IMR-90 (cell line): ENCODE measurements at regions not wholly inside any gene's neighbourhood (a gene's known extent, or its start where the extent isn't known, plus 50 kb on each side); places are given as distances from the start of the nearest gene placed in this dataset.

Experiments used
- ATAC-seq: fragments of 200-7000 bp; cut with Tn5 transposase; 2 replicates; pipeline ENCODE4 v1.9.1; 2020; ENCODE audit warnings: low read depth, mild to moderate bottlenecking, moderate library complexity
- BruUV-seq: library from RNA; stranded (reverse); fragments of 400-500 nt; replicated peaks from 2 replicates; lab custom pipeline; 2021; lab: Mats Ljungman, UMichigan
- CTCF ChIA-PET: fragments of 300-600 bp; formaldehyde crosslinking; extraction: SDS; loops from one replicate; lab custom pipeline; 2021; ENCODE audit warnings: antibody characterized with exemption; lab: Yijun Ruan, JAX
- POLR2A ChIA-PET: fragments of 300-600 bp; sonication (Branson Sonifier 250); formaldehyde crosslinking; loops from one replicate; lab custom pipeline; 2022; ENCODE audit warnings: antibody characterized with exemption; ENCODE audit not compliant: unreplicated experiment; lab: Charles Lee
- DNase-seq: peaks from one replicate; pipeline ENCODE4 v3.0.0; 2013
- H2AFZ ChIP-seq: replicated peaks from 2 replicates; pipeline ENCODE3; 2013; ENCODE audit warnings: low read length, mild to moderate bottlenecking; ENCODE audit not compliant: poor library complexity
- H2AK5ac ChIP-seq: 2 replicates; pipeline ENCODE4 v1.6.1; 2013; ENCODE audit warnings: low read depth, low read length, inconsistent platforms
- H2AK9ac ChIP-seq: replicated peaks from 2 replicates; pipeline ENCODE3; 2013; ENCODE audit warnings: mild to moderate bottlenecking, low read depth, low read length, moderate library complexity; ENCODE audit not compliant: poor library complexity
- H2BK120ac ChIP-seq: 2 replicates; pipeline ENCODE4 v1.6.1; 2013; ENCODE audit warnings: low read depth, low read length, inconsistent platforms
- H2BK15ac ChIP-seq: 3 replicates; pipeline ENCODE4 v1.6.1; 2013; ENCODE audit warnings: low read depth, low read length, inconsistent platforms
- H2BK20ac ChIP-seq: 2 replicates; pipeline ENCODE4 v1.6.1; 2013; ENCODE audit warnings: low read depth, mild to moderate bottlenecking, inconsistent platforms, low read length, moderate library complexity
- H2BK5ac ChIP-seq: 2 replicates; pipeline ENCODE4 v1.6.1; 2013; ENCODE audit warnings: mild to moderate bottlenecking, low read depth, low read length, inconsistent platforms; ENCODE audit not compliant: poor library complexity, severe bottlenecking
- H3K14ac ChIP-seq: replicated peaks from 2 replicates; pipeline ENCODE4 v1.6.1; 2013; ENCODE audit warnings: low read depth, low read length, inconsistent platforms
- H3K18ac ChIP-seq: 2 replicates; pipeline ENCODE4 v1.6.1; 2013; ENCODE audit warnings: low read depth, low read length, control low read depth
- H3K23ac ChIP-seq: 2 replicates; pipeline ENCODE4 v1.6.1; 2013; ENCODE audit warnings: low read depth, low read length, inconsistent platforms
- H3K27ac ChIP-seq: 2 replicates; pipeline ENCODE4 v1.5.1; 2013; ENCODE audit warnings: mild to moderate bottlenecking, control low read depth, low read length; ENCODE audit not compliant: insufficient read depth
- H3K27me3 ChIP-seq: 2 replicates; pipeline ENCODE4 v1.6.1; 2013; ENCODE audit warnings: low read length; ENCODE audit not compliant: control insufficient read depth, insufficient read depth
- H3K36me3 ChIP-seq: 2 replicates; pipeline ENCODE4 v1.6.1; 2013; ENCODE audit warnings: low read length, mixed read lengths; ENCODE audit not compliant: control insufficient read depth, insufficient read depth
- H3K4ac ChIP-seq: 2 replicates; pipeline ENCODE4 v1.6.1; 2013; ENCODE audit warnings: low read depth, low read length, inconsistent platforms
- H3K4me1 ChIP-seq: 2 replicates; pipeline ENCODE4 v1.6.1; 2013; ENCODE audit warnings: low read length, mixed read lengths; ENCODE audit not compliant: control insufficient read depth, insufficient read depth
- H3K4me2 ChIP-seq: 2 replicates; pipeline ENCODE4 v1.6.1; 2013; ENCODE audit warnings: low read depth, mild to moderate bottlenecking, control low read depth, low read length, moderate library complexity
- H3K4me3 ChIP-seq: 2 replicates; pipeline ENCODE4 v1.5.1; 2013; ENCODE audit warnings: low read depth, mild to moderate bottlenecking, control low read depth, low read length, moderate library complexity; ENCODE audit not compliant: insufficient read depth
- H3K56ac ChIP-seq: 2 replicates; pipeline ENCODE4 v1.6.1; 2013; ENCODE audit warnings: low read length, inconsistent platforms; ENCODE audit not compliant: insufficient read depth; ENCODE audit errors: extremely low read depth
- H3K79me1 ChIP-seq, 2 experiments: 2 replicates each; pipeline ENCODE4 v1.6.1; 2013; ENCODE audit warnings: low read length in 2 of 2, inconsistent platforms in 1 of 2, low read depth in 1 of 2
- H3K9ac ChIP-seq: 2 replicates; pipeline ENCODE4 v1.6.1; 2013; ENCODE audit warnings: low read depth, low read length, control low read depth
- H3K9me1 ChIP-seq: 2 replicates; pipeline ENCODE4 v1.6.1; 2013; ENCODE audit warnings: low read length, inconsistent platforms; ENCODE audit not compliant: insufficient read depth
- H3K9me3 ChIP-seq: 2 replicates; pipeline ENCODE4 v1.6.1; 2013; ENCODE audit warnings: low read length; ENCODE audit not compliant: control insufficient read depth, insufficient read depth
- H4K20me1 ChIP-seq: 2 replicates; pipeline ENCODE4 v1.6.1; 2013; ENCODE audit warnings: low read length, inconsistent platforms; ENCODE audit not compliant: insufficient read depth
- H4K5ac ChIP-seq: 2 replicates; pipeline ENCODE4 v1.6.1; 2013; ENCODE audit warnings: mild to moderate bottlenecking, low read depth, low read length, control low read depth
- H4K8ac ChIP-seq, 2 experiments: 2 replicates each; pipeline ENCODE4 v1.6.1; 2013; ENCODE audit warnings: low read depth in 2 of 2, low read length in 2 of 2, control low read depth in 1 of 2, inconsistent platforms in 1 of 2
- H4K91ac ChIP-seq: 2 replicates; pipeline ENCODE4 v1.6.1; 2013; ENCODE audit warnings: low read depth, low read length, inconsistent platforms; ENCODE audit not compliant: insufficient read depth
- CEBPB ChIP-seq: IDR thresholded peaks from 2 replicates; pipeline ENCODE4 v1.6.1; 2012; ENCODE audit warnings: low read depth, low read length, improper control_type of control experiment
- CHD1 ChIP-seq: IDR thresholded peaks from 2 replicates; pipeline ENCODE4 v1.6.1; 2012; ENCODE audit warnings: low read depth, low read length, improper control_type of control experiment
- FOS ChIP-seq: fragments of 150-350 bp; IDR thresholded peaks from 2 replicates; pipeline ENCODE4 v1.6.1; 2016; ENCODE audit warnings: low read depth, low read length
- WGBS, 2 experiments: methylation state at CpG; one replicate each; pipeline versions ENCODE4 v1.1.5 to v1.1.7; 2013; ENCODE audit warnings: missing lambda C conversion rate in 2 of 2; ENCODE audit not compliant: insufficient read length in 1 of 2; ENCODE audit errors: extremely low coverage in 2 of 2; 5-methylcytosine and 5-hydroxymethylcytosine counted together
- dilution Hi-C: fragments of 300-500 bp; cut with HindIII; formaldehyde crosslinking; loops from one replicate; pipeline ENCODE4 v1.14.3; 2018; ENCODE audit warnings: low sequenced_read_pairs; ENCODE audit not compliant: unreplicated experiment
- in situ Hi-C: fragments of 300-500 bp; cut with MboI; formaldehyde crosslinking; loops from 3 replicates; pipeline ENCODE4 v1.14.3; 2019; ENCODE audit warnings: low sequenced_read_pairs, inconsistent platforms, mixed read lengths
- intact Hi-C: fragments of 100-400 bp; cut with micrococcal nuclease; formaldehyde crosslinking; loops from 2 replicates; pipeline ENCODE4 v1.10.0; 2022

DNA sequence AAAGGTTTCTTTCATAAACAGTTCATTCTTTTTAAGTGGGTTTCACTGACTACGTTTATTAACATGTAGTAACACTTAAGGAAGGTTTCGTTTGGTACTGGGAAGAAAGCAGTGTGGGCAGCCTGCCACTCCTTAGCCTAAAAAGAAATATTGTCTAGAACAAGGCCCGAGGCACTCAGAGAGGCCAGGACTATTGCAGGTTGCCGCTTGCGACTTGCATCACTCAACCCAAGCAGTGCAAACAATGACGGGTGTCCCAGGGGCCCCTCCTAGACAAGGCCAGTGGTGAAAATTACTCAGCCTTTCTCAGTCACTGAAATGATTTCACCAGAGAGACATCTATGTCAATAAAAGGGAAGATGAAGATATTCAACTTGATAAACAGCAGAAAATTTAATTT, 243.9 kb downstream of the SNX13 start:
- peak overlapping the region; percentile 58; the same call in 1 of the 2 replicates for H2BK120ac ChIP-seq
- H2AK9ac ChIP-seq, result no peak overlapping the region
- H2BK20ac ChIP-seq, result no peak overlapping the region
- intact Hi-C loops (no loop called here), in situ Hi-C loops (loop anchor here (25.0 kb wide), 1 partner anchor 866 kb away; no protein-coding TSS in a partner anchor), dilution Hi-C loops (no loop called here)
- no TSS peak for BruUV-seq
- no peaks in the 10 kb centered on the region for H4K20me1 ChIP-seq
- no CpG with 5 or more reads among the region's 6 CpGs for WGBS, 2 experiments
- H3K9me1 ChIP-seq, result no peaks in the 10 kb centered on the region
- H3K23ac ChIP-seq, result peak overlapping the region; percentile 48; the same call in 1 of the 2 replicates
- peaks cover 14% of the 10 kb centered on the region for H3K9me3 ChIP-seq
- H3K56ac ChIP-seq, result no peak overlapping the region
- no peak overlapping the region for H2BK5ac ChIP-seq
- H3K4me3 ChIP-seq, result no peak overlapping the region
- peak overlapping the region; percentile 29 for H2AFZ ChIP-seq
- H3K9ac ChIP-seq, result no peak overlapping the region
- peak overlapping the region; percentile 44; the same call in 1 of the 2 replicates for H3K27ac ChIP-seq
- no peak for TF ChIP-seq CHD1
- TF ChIP-seq FOS, result 0 out of 2 replicates have a peak, but pooled peaks have one; percentile 21
- peak; percentile 96 for TF ChIP-seq CEBPB
- ATAC-seq (peak; percentile 95), DNase-seq (peak; percentile 87)
- H3K14ac ChIP-seq, result no peak overlapping the region
- peak overlapping the region; percentile 2; the same call in 1 of the 2 replicates for H3K4ac ChIP-seq
- H3K4me2 ChIP-seq, result peak overlapping the region; percentile 17
- no peak overlapping the region for H2AK5ac ChIP-seq
- H3K4me1 ChIP-seq, result peaks cover 6% of the 10 kb centered on the region; the same call in 1 of the 2 replicates
- no peaks in the 10 kb centered on the region for H3K27me3 ChIP-seq
- no peak overlapping the region for H4K5ac ChIP-seq
- H3K18ac ChIP-seq, result no peak overlapping the region
- peak overlapping the region in 1 of 2 experiments; percentile 37; a peak in 1 of 4 replicates for H4K8ac ChIP-seq
- CTCF ChIA-PET, result no interaction called here
- no peaks in the 10 kb centered on the region for H3K79me1 ChIP-seq
- H4K91ac ChIP-seq, result no peak overlapping the region
- POLR2A ChIA-PET, result no interaction called here
- no peak overlapping the region for H2BK15ac ChIP-seq
- no peaks in the 10 kb centered on the region for H3K36me3 ChIP-seq
